Astrocyte (in vitro differentiated cells and primary cell): ENCODE measurements at regions not wholly inside any gene's neighbourhood (a gene's known extent, or its start where the extent isn't known, plus 50 kb on each side); places are given as distances from the start of the nearest gene placed in this dataset.

Source experiments
- DNase-seq: peaks from one replicate; pipeline ENCODE4 v3.0.0-alpha.2; 2010; ENCODE audit warnings: low read depth
- FAIRE-seq: peaks from 2 replicates; lab custom pipeline; 2011; peaks lifted over from hg19 to GRCh38; lab: Jason Lieb, UNC
- H2AFZ ChIP-seq: 2 replicates; pipeline ENCODE4 v1.6.0; 2012; ENCODE audit warnings: low read depth, low read length, inconsistent platforms
- H3K27ac ChIP-seq: 2 replicates; pipeline ENCODE4 v1.5.1; 2011; ENCODE audit warnings: low read depth, low read length, inconsistent platforms
- H3K27me3 ChIP-seq: 2 replicates; pipeline ENCODE4 v1.6.0; 2011; ENCODE audit warnings: low read length, inconsistent platforms; ENCODE audit not compliant: insufficient read depth
- H3K36me3 ChIP-seq: 2 replicates; pipeline ENCODE4 v1.5.1; 2011; ENCODE audit warnings: low read length, inconsistent platforms; ENCODE audit not compliant: insufficient read depth
- H3K4me1 ChIP-seq: 2 replicates; pipeline ENCODE4 v1.5.1; 2011; ENCODE audit warnings: low read length, inconsistent platforms; ENCODE audit not compliant: insufficient read depth
- H3K4me2 ChIP-seq: 2 replicates; pipeline ENCODE4 v1.6.0; 2012; ENCODE audit warnings: low read length, inconsistent platforms
- H3K4me3 ChIP-seq: 2 replicates; pipeline ENCODE4 v1.5.1; 2011; ENCODE audit warnings: low read depth, mild to moderate bottlenecking, low read length, inconsistent platforms; ENCODE audit not compliant: insufficient read depth
- H3K79me2 ChIP-seq: 2 replicates; pipeline ENCODE4 v1.6.0; 2012; ENCODE audit warnings: mild to moderate bottlenecking, low read length, inconsistent platforms; ENCODE audit not compliant: insufficient read depth
- H3K9ac ChIP-seq: 2 replicates; pipeline ENCODE4 v1.6.0; 2012; ENCODE audit warnings: mild to moderate bottlenecking, low read length, inconsistent platforms
- H3K9me3 ChIP-seq: 2 replicates; pipeline ENCODE4 v1.5.1; 2012; ENCODE audit warnings: low read depth, mild to moderate bottlenecking, low read length, inconsistent platforms; ENCODE audit not compliant: insufficient read depth
- H4K20me1 ChIP-seq: 2 replicates; pipeline ENCODE4 v1.6.0; 2012; ENCODE audit warnings: low read length, inconsistent platforms; ENCODE audit not compliant: insufficient read depth
- H3K27ac Mint-ChIP-seq: one replicate; pipeline ENCODE4 v1.8.0; 2021; ENCODE audit warnings: mild to moderate bottlenecking, mixed read lengths; ENCODE audit not compliant: unreplicated experiment
- H3K27me3 Mint-ChIP-seq: one replicate; pipeline ENCODE4 v1.8.0; 2021; ENCODE audit warnings: low read depth, mixed read lengths; ENCODE audit not compliant: unreplicated experiment
- H3K36me3 Mint-ChIP-seq: one replicate; pipeline ENCODE4 v1.8.0; 2021; ENCODE audit warnings: low read depth, mixed read lengths; ENCODE audit not compliant: unreplicated experiment
- H3K4me1 Mint-ChIP-seq: one replicate; pipeline ENCODE4 v1.8.0; 2021; ENCODE audit warnings: low read depth, mixed read lengths; ENCODE audit not compliant: unreplicated experiment
- H3K4me3 Mint-ChIP-seq: one replicate; pipeline ENCODE4 v1.8.0; 2021; ENCODE audit warnings: mild to moderate bottlenecking, moderate library complexity, mixed read lengths; ENCODE audit not compliant: unreplicated experiment
- H3K9me3 Mint-ChIP-seq: one replicate; pipeline ENCODE4 v1.8.0; 2021; ENCODE audit warnings: mild to moderate bottlenecking, mixed read lengths; ENCODE audit not compliant: unreplicated experiment
- CTCF ChIP-seq: IDR thresholded peaks from 2 replicates; pipeline ENCODE4 v1.5.1; 2011; ENCODE audit warnings: low read depth, mild to moderate bottlenecking, inconsistent platforms, low read length, moderate library complexity; ENCODE audit not compliant: insufficient read depth
- EZH2 ChIP-seq: IDR thresholded peaks from 2 replicates; pipeline ENCODE4 v1.6.1; 2012; ENCODE audit warnings: mild to moderate bottlenecking, low read length, inconsistent platforms; ENCODE audit not compliant: insufficient read depth

DNA sequence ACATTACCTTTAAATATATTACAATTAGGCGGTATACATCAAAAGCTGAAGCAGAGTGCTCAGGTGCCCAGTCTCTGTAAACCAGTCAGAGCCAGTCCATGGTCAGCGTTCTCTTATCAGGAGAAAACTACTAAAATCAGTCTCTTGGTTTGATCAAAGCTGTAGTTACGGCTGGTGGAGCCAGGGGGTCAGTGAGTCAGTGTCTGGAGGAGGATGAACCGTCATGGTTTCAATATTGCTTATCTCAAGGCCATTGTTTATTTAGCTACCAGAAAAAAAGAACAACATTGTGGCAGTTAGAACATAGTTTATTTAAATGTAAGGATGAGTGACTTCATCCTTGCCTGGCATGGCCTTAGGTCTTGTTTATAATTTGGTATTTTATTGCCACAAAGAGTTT, 71.3 kb upstream of the NYAP2 start:
- H2AFZ ChIP-seq, result no peak overlapping the region
- peak overlapping the region; percentile 21 for H3K4me2 ChIP-seq
- H3K4me1 ChIP-seq, result peaks cover 6% of the 10 kb centered on the region
- no peaks in the 10 kb centered on the region for H3K36me3 Mint-ChIP-seq
- peak overlapping the region; percentile 89 for H3K27ac Mint-ChIP-seq
- DNase-seq (peak; percentile 54), FAIRE-seq (peak; percentile 23)
- no peaks in the 10 kb centered on the region for H3K36me3 ChIP-seq
- no peak overlapping the region for H3K4me3 Mint-ChIP-seq
- TF ChIP-seq CTCF, result no peak
- TF ChIP-seq EZH2, result no peak
- H3K9me3 ChIP-seq, result no peaks in the 10 kb centered on the region
- H3K79me2 ChIP-seq, result no peaks in the 10 kb centered on the region
- no peaks in the 10 kb centered on the region for H3K27me3 Mint-ChIP-seq
- H3K9ac ChIP-seq, result no peak overlapping the region
- H3K9me3 Mint-ChIP-seq, result peaks cover 4% of the 10 kb centered on the region
- no peaks in the 10 kb centered on the region for H3K27me3 ChIP-seq
- no peak overlapping the region for H3K4me3 ChIP-seq
- no peaks in the 10 kb centered on the region for H4K20me1 ChIP-seq
- H3K4me1 Mint-ChIP-seq, result peaks cover 21% of the 10 kb centered on the region
- peak overlapping the region; percentile 65 for H3K27ac ChIP-seq

- Histone ChIP-seq H2AFZ (no peak overlapping the region), H4K20me1 (no peaks in the 10 kb centered on the region), H3K9me3 (no peaks in the 10 kb centered on the region), H3K4me1 (peaks cover 6% of the 10 kb centered on the region), H3K79me2 (no peaks in the 10 kb centered on the region), H3K4me2 (no peak overlapping the region), H3K9ac (no peak overlapping the region), H3K27me3 (no peaks in the 10 kb centered on the region), H3K36me3 (no peaks in the 10 kb centered on the region), H3K4me3 (no peak overlapping the region), H3K27ac (no peak overlapping the region)
- Mint-ChIP-seq H3K4me1 (peaks cover 21% of the 10 kb centered on the region), H3K4me3 (no peak overlapping the region), H3K9me3 (peaks cover 4% of the 10 kb centered on the region), H3K27me3 (no peaks in the 10 kb centered on the region), H3K27ac (peak overlapping the region; percentile 11), H3K36me3 (no peaks in the 10 kb centered on the region)
- DNase-seq (no peak), FAIRE-seq (no peak)
- no peak for TF ChIP-seq CTCF
- no peak for TF ChIP-seq EZH2
Measured at GRCh38 chr2:225326969-225327368, 72.5 kb upstream of the NYAP2 start.

GRCh38 chr2:225319872-225320271, 79.6 kb upstream of the NYAP2 start:
- no peaks in the 10 kb centered on the region for H3K27me3 Mint-ChIP-seq
- Histone ChIP-seq H3K4me3 (no peak overlapping the region), H3K36me3 (no peaks in the 10 kb centered on the region), H3K4me2 (no peak overlapping the region), H3K27ac (no peak overlapping the region), H3K9ac (no peak overlapping the region), H2AFZ (no peak overlapping the region), H3K79me2 (no peaks in the 10 kb centered on the region), H4K20me1 (no peaks in the 10 kb centered on the region), H3K27me3 (no peaks in the 10 kb centered on the region), H3K4me1 (no peaks in the 10 kb centered on the region), H3K9me3 (peaks cover 3% of the 10 kb centered on the region)
- no peak overlapping the region for H3K4me3 Mint-ChIP-seq
- TF ChIP-seq CTCF (no peak), EZH2 (no peak)
- no peak overlapping the region for H3K27ac Mint-ChIP-seq
- FAIRE-seq (no peak), DNase-seq (no peak)
- H3K4me1 Mint-ChIP-seq, result no peaks in the 10 kb centered on the region
- peaks cover 1% of the 10 kb centered on the region for H3K9me3 Mint-ChIP-seq
- H3K36me3 Mint-ChIP-seq, result no peaks in the 10 kb centered on the region
